ENCODE measurements at regions not wholly inside any gene's neighbourhood (a gene's known extent, or its start where the extent isn't known, plus 50 kb on each side); places are given as distances from the start of the nearest gene placed in this dataset.

DNA sequence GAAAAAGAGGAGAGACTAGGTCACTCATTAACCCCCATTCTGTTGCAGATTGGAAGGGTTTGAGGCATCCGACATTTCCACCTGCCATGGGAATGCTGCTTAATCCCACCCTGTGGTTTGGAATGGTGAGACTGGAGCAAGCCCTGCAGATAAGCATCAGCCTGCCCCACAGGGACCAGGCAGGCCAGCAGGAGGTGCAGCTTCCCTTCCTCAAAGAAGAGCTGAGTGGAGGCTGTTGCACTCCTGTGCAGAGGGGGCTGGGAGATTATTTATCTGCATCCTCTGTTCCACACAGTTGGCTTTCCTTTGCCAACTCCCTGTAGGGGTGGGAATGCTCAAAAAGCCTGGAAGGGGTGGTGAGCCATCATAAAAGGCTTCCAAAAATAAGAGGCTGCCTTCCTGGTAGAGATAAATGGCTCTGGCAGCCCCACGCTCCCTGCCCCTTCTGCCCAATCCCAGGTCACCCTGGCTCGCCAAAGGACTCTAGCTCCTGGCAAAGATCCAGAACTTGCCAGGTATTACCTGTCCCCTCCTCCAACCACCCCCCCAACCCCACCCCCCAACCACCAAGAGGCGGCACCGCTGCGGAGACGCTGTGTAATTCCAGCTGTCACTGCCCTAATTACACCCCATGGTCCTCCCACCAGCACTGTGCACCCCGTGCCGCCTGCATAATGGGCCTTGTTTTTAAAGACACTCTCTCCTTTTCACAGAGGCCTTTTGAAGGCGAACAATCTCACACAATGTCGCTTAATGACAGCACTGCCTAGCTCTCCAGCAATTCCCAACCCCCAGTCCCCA, 83.0 kb upstream of the ZC3H12A start:
- no peak for DNase-seq

DNA sequence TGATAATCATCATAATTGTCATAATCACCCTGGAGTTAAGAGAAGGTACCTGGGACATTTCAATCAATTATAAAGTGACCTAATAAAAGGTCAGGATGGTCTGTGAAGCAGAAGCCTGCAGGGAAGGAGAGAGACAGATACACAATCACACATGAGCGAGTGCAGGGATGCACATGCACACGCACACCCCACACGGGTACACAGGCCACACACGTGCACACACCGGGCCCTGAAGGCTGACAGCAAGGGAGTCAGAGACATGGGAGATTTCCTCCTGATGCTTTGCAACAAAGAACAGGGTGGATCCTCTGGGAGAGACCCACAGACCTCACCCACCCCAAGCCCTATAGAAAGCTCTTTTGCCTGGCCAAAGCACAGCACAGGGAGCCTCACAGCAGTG, 82.3 kb upstream of the ZC3H12A start:
- no peak for DNase-seq

DNA sequence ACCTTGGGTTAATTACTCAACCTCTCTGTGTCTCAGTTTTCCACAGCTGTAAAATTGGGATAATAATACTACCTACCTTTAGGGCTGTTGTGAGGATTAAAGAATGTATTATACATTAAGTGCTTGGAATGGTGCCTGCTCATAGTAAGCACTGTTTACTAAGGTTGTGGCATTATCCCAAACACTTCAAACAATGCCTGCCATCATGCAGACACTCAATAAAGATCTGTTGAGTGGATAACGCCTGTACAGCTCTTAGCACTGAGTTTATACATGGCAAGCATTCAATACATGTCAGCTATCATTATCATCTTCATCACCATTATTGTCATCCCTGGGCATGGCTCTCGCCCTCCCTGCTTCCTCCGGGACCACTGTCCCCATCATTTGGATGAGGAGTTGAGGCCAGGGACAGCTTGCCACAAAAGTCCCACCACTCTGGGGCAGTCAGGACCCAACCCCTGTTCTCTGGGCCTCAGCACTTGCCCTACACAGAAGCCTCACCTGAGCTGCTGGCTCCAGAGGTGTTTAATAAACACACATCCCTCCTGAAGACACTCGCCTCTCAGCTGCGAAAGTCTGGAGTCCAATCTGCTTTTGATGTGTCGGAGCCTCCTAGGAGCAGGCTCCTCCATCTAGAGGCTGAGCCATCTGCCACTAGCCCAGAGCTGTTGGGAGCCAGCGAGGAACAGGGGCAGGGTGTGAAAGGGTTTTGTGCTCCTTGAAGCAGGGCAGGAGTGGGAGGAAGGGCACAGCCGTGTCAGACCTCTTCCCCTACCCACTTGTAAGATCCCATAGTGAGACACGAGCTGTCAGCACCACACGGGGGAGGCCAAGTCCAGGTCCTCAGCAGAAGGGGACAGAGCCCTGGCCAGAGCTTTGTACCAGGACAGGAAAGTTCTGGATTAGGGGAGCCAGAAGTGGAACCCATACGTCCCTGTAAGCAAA, 80.9 kb upstream of the ZC3H12A start:
- no peak for DNase-seq

DNA sequence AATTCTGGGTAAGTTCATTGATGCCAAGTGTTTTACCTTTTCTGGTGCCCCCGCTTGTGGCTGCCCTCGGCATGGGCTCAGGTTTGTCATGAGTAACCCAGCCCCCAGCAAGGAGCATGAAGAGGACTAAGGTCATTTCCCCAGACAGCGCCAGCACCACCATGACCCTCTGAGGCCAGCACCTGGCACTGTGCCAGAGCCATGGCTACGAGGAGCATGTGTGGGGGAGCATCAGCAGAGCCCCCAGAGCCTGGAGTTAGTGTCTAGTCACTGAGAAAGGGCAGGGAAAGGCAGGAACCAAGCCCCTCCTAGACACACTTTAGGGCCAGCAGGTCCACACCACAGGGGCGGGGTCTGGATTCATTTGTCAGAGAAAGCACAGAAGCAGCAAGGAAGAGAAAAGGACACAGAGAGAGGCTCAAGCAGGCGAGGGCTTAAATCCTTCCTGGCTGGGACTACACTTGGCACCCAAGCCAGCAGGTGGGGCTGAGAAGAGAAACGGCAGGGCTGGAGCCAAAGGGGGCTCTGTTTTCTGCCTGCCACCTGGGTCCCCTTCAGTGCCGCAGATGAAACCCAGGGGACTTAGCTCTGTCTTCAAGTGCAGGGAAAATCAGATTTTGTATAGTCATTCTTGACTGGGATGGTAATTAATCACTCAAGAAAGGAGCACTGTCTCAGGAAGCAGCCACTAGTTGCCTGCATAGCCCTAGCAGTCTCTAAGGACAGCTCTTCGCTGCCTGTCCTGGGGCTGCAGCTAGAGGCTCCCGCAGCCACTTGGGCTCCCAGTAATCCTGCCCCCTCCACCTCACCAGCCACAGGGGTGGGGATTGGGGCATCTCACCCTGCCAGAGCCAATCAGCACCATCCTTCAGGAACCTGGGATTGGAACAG, 79.6 kb upstream of the ZC3H12A start:
- no peak for DNase-seq

DNA sequence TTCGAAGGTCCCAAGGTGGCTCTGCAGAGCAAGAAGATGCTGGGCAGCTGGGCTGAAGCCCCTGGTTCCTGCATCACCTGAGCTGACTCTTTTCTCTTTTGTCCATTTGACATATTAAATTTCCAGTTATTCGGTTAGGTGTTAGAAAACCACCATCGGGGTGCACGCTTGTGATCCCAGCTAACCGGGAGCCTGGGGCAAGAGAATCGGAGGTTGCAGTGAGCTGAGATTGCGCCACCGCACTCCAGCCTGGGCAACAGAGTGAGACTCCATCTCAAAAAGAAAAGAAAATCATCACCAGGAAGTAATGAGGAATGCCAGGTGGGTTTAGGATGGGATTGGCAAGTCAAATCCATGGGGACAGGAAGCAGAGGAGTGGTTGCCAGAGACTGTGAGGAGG, 76.3 kb upstream of the ZC3H12A start:
- no peak for DNase-seq

DNA sequence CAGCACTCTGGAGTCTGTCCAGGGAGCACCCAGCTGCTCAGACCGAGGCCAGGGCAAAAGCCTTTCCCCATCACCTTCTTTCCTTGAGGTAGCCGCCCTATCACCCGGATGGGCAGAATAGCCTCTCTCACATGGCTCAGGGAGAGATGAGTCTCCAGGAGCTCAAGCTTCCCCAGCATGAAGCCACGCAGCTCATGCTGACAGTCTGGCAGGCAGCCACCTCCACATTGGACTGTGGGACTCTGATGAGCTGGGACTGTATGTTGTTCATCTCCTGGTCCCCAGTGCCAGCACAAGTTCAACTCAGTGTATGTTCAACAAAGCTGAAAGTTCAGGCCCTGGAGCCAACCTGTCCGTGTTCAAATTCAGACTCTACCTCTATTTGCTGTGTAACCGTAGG, 75.2 kb upstream of the ZC3H12A start:
- DNase-seq = no peak

DNA sequence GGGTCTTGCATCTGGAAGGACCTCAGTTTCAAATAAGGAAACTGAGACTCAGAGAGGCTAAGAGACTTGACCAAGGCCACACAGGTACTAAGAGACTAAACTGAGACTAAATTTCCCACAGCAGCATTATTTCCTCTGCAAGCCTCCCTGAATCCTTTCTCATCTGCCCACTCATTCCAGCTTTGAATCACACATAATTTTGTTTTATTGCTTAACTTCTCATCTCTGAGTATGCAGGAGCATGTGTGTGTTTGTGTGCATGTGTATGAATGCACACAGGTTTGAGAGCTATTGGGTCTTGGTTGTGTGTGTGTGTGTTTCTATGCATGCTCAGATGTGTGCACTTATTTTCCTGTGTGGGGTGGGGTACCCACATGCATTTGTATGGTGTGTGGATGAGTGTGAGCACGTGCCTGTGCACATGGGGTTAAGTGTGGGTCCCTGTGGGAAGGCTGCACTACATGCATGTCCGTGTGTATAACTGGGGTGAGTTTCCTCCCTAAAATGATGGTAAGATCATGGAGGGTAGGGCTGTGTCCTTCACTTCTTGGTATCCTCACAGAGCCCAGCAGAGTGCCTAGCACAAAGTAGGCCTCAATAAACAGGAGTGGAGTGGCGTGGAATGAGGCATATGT, 74.4 kb upstream of the ZC3H12A start:
- no peak for DNase-seq

DNA sequence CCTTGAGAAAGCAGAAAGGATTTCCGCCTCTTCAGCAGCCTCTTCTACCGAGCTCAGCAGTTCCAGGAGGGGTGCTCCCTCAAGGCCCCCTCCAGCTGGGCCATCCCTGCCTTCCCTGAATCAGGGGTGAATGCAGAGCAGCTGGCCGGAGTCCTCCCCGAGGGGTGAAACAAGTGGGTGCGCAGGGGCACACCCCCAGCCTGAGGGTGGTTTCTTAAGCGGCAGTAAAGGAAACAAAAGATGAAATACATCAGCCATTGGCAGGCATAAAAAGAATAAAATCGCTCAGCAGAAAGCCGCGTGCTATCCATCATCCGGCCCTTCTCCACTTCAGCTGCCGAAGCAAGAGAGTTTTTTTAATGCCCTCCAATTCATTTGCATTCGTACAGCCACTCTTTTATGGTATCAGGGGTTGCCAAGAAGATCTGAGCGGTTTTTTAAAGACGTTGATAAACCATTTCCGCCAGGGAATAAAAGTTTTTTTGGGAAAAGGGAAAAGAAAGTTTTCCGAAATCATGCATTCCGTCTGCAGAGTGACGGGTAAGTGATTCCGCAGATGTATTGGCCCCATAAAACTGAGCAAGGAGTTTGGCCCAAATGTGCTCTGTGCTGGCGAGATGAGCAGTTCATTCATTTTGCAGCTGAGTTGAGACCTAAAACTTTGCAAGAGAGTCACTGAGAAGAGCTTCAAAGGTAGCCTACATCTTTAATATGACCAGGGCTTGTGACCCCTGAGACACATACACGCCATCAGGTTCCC, 73.7 kb upstream of the ZC3H12A start:
- no peak for DNase-seq

DNA sequence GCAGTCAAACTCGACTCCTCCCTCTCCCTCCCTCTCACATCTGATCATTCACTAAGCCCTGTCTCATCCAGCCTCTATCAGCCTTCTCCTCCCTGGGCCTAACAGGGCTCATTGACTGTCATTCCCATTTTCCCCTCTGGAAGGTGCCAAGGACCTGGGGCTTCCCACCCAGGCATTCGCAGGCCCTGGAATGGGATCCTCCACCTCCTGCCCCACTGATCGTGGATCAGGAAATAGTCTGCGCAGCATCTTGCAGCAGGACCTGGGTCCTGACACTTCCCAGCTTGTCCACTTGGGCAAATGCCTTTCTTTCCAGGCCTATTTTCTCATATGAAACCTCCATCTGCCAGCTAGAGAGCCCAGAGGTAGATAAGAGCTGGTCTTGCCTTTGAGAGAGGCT, 71.2 kb upstream of the ZC3H12A start:
- no peak for DNase-seq

DNA sequence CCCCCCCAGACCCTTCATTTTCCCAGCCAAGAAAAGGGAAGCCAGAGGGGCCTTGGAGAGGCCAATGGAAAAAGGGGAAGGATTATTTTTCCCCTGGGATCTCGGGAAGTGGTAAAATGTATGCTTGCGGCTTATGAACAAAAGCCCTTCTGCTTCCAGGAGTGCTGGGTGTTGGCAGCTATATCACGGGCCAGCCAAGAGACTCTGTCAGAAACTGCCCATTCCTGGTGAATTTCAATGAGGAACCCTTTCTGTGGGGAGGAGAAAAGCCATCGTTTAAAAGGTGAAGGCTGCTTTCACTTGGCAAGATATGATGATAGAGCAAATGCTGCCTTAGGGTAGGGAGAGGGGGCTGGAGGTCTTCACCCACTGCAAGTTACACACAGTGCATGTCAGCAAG, 69.7 kb upstream of the ZC3H12A start:
- no peak for DNase-seq

DNA sequence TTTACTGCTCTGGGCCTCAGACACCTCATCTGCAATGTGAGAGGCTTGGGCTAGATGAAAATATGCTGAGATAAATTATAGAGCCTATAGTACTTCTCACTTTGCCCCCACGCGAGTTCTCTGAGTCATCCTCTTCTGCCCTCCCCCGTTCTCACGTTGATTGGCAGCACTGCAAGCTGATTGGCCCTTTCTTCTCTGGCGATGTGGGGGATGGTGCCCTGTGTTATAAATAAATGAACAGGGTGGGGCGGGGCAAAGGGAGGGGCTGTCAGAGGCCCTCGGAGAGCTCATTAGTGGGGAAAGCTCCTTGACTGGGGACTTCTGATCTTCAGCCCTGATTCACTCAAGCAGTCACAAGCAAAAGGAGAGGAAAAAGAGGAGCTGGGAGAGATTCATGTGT, 64.3 kb upstream of the ZC3H12A start:
- DNase-seq = no peak

DNA sequence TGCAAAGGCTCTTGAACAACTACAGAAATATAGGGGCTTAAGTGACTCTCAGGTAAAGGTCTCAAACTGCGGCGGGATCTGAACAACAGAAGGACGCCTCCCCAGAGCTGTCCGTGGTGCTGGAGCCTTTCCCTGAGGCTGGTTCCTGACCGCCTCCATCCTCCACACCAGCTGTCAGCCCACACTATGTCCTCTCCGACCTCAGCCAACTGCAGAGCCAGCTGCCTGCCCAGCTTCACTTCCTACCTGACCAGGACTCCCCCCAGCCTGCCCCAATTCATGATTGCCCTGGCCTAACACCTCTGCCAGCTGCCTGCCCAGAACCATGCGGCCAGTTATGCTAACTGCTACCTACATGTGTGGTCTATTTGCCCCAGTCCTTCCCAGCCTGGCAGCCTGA, 63.6 kb upstream of the ZC3H12A start:
- DNase-seq = no peak

DNA sequence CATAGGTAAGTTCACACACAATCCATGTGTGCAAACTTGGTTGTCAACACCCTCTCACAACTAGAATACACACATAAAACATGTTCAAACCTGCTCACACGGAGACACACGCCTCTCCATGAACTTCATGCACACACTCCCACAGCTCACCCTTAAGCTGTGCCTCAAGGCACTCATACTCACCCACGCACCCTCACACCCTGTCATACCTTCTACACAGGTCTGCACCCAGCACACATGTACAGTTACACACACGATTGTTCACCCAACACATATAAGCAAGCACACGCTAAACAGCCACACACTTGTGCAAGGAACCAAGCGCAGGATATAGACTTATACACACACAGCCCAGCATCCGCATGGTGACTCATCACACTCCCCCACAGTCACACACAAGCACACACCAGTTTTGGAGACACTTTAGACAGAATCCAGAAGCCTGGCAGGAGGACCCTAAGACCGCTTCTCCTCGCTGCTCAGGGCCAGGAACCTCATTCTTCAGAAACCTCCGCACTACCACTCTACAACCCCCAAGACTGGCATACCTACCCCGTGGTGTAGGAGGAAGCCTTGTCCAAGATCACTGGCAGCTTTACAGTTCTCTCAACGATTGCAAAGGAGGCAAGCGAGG, 58.7 kb upstream of the ZC3H12A start:
- DNase-seq = no peak

DNA sequence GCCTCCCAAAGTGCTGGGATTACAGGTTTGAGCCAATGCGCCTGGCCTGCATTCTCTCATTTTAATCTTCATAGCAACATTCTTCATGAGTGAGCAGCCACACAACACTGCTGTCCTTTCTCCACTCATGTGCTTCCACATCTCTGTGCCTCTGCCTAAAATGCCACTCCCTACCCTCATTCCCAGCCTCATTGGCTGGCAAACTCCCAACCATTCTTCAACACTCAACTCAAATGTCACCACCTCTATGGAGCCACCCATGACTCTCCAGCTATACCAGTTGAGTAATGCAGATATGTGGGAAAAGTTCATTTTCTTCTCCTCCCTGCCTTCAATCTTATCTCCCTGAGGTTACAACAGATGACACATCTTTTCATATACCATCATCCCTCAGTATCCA, 53.9 kb upstream of the ZC3H12A start:
- no peak for DNase-seq

DNA sequence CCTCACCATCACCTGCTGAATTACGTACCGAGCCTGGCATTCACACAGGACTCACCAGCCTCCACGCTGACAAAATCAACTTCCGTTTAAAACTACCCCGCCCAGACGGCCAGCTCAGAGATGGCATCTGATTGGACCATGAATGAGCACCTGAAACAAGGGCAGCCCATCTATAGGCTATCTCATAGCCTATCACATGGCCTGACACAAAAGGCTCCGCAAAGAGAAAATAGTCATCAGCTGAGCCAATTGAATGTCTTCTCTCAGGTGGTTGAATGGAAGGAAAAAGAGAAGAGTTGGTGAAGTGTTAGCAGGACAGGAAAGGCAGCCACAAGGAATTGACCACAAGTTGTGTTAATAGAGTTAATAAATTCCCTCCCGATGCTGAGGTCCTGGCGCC, 50.6 kb upstream of the ZC3H12A start:
- DNase-seq = no peak

DNA sequence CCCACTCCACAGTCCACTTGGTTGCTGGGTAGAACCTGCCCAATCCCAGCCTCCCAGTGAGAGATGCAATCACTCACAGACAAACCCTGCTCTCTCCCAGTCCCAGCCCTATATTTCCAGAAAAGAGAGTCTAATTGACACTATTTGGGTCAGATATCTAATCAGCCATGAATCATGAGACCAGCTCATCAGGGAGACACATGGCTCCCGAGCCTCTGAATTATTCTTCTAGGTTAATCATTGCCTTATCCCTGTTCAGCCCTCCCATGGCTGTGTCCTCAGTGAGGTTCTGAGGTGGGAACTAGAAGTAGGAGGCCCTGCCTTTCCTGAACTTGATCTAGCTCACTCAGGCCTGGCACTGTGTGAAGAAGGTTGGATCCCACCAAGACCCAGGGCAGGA, 49.9 kb upstream of the ZC3H12A start:
- no peak for DNase-seq

Measured in skin of body (tissue), 1 donor.